ENCODE measurements at regions not wholly inside any gene's neighbourhood (a gene's known extent, or its start where the extent isn't known, plus 50 kb on each side); places are given as distances from the start of the nearest gene placed in this dataset.

- FAIRE-seq (peak; percentile 93), DNase-seq (ENCODE audit: extremely low spot score, insufficient read length, low read depth) (no peak)
These were observed 128.4 kb downstream of the DAD1 start for GRCh38 chr14:22460461-22461195.

DNA sequence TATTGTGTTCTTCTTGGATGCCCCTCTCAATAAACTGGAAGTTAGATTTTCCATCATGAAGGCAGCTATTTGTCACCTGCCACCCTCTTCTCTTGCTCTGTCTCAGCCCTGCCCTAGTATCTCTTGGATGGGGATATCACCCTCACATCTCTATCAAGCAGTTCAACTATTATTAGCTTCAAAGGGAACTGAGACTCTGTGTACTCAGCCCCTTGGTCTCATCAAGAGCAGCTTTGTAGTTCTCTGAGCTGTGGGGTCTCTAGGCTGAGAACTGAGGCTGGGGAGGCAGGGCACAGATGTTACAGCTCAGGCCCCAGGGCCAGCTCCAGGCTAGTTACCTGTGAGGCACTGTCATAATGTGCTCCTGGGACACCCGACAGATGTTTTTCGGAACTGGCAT lies 130.3 kb downstream of the DAD1 start:
- DNase-seq (ENCODE audit: extremely low spot score, insufficient read length, low read depth) (no peak), FAIRE-seq (no peak)

- no peak for DNase-seq (ENCODE audit: extremely low spot score, insufficient read length, low read depth)
- FAIRE-seq, result no peak
These were observed 131.9 kb downstream of the DAD1 start for GRCh38 chr14:22456998-22457594.

DNA sequence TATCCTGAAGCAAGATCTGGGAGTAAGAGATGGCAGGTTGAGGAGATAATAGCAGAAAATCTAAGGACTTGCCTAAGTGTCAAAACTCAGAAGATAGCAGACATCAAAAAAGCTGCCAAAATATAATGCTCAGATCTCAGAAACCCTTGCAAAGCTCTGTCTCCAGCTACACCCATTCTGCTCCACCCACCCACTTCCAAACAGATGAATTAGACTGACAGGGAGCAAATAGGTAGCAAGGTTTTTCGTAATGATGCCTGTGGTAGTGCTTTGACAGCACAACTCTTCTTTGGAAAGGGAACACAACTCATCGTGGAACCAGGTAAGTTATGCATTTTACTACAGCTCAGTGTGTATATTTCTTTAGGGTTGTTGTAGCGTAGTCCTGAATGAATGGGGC lies 132.6 kb downstream of the DAD1 start:
- no peak for FAIRE-seq
- no peak for DNase-seq (ENCODE audit: extremely low spot score, insufficient read length, low read depth)

DNA sequence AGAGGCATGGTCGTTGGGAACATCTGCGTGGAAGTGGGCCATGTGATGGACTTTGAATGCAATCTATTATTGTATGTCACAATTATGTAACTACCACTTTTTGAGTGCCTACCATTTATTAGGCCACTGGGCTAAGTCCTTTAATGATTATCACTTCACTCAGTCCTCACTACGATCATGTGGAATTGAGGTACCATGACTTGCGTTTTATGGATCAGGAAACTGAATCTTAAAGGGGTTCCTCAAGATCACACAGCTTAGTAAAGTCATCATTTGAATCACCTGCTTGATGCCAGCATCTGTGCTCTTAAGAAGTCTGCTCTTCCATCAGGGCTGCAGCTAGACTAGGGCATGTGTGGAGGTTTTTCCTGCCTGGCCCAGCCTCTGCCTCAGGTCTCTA lies 136.7 kb downstream of the DAD1 start:
- FAIRE-seq (peak; percentile 29), DNase-seq (ENCODE audit: extremely low spot score, insufficient read length, low read depth) (no peak)

DNA sequence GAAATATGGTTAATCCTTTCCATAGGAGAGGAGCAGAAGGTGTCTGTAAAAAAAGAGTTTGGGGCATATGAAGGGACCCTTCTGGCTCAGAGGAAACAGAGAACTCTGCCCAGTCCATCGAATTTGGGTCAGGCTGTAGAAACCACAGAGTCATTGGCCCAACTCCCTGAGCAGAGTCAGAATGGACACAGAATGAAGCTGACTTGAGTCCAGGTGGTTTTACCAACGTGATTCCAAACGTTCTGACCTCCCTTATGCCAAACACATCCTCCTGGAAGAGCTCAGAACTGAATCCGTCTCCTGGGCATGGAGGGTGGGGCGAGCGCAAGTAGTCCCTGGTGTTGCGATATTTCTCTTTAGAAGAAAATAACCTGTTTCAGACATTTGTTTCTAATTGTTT lies 138.8 kb downstream of the DAD1 start:
- FAIRE-seq (no peak), DNase-seq (ENCODE audit: extremely low spot score, insufficient read length, low read depth) (no peak)

DNA sequence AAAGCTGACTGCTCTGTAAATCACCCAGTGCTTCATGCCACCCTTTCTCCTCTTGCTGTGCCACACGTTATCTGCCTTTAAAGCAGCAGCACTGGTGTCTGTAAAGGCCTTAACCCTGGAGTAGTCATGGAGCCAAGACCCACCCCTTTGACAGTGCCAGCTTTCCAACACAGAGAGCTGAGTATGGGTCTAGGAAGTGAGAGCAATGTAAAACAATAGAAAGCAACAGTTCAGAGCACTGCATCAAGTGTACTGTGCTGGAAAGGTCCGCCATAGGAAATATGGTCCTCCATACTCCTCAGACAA lies 139.5 kb downstream of the DAD1 start:
- DNase-seq (ENCODE audit: extremely low spot score, insufficient read length, low read depth) (no peak), FAIRE-seq (no peak)

- DNase-seq (ENCODE audit: extremely low spot score, insufficient read length, low read depth) (no peak), FAIRE-seq (no peak)
These were observed 140.0 kb downstream of the DAD1 start for GRCh38 chr14:22448905-22449599.

- peak; percentile 80 for FAIRE-seq
- no peak for DNase-seq (ENCODE audit: extremely low spot score, insufficient read length, low read depth)
These were observed 140.8 kb downstream of the DAD1 start for GRCh38 chr14:22448035-22448904.

DNA sequence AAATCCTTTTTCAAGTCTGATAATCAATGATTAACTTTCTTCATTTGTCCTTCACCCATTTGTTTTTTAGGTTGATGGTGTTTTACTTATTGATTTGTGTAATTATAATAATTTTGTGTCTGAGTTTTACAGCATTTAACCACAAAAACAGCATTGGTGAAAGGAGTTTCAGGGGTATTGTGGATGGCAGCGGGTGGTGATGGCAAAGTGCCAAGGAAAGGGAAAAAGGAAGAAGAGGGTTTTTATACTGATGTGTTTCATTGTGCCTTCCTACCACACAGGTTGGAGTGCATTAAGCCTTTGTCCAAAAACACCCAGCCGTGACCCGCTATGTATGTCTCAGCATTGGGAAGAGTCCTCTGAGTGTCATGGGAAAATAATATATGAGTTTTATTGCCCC lies 150.3 kb downstream of the DAD1 start:
- FAIRE-seq, result no peak
- DNase-seq (ENCODE audit: extremely low spot score, insufficient read length, low read depth), result no peak

GRCh38 chr14:22434901-22435550 lies 154.0 kb downstream of the DAD1 start:
- DNase-seq (ENCODE audit: extremely low spot score, insufficient read length, low read depth), result no peak
- FAIRE-seq, result no peak

DNA sequence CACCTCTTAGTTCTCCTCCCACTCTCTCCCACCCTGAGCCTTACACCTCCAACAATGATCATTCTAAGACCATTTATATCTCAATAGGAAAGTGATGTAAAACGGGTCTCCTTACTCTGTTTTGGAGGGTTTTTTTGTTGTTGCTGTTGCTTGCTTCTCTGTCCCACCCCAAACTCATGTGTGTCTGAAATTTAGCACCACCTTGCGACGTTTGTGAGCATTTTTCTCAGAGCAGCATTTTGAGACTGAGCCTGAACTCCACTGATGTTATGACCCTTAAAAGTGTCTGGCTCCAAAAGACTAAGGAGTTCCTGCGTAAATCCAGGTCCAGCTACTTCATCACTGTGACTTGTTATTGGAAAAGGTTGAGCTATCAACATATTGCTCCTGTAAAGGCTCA lies 155.0 kb downstream of the DAD1 start:
- DNase-seq (ENCODE audit: extremely low spot score, insufficient read length, low read depth) (no peak), FAIRE-seq (no peak)

DNA sequence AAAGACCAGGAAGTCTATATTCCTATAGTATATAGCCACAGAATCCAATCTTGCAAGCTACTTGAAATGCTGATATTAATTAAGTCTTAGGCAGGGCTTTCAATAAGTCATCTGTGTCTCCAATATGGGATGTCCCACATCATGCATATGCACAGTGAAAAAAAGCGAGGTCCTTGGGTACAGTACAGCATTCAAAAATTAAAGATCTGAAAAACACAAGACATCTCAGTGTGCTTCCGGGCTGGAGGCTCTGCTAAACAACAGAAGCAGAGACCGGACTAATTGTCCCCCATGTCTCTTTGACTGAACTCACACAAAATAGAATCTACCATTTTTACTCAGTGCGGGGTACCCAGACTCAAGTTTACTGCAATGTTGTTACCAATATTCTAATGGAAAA lies 156.0 kb downstream of the DAD1 start:
- FAIRE-seq (peak; percentile 31), DNase-seq (ENCODE audit: extremely low spot score, insufficient read length, low read depth) (no peak)

DNA sequence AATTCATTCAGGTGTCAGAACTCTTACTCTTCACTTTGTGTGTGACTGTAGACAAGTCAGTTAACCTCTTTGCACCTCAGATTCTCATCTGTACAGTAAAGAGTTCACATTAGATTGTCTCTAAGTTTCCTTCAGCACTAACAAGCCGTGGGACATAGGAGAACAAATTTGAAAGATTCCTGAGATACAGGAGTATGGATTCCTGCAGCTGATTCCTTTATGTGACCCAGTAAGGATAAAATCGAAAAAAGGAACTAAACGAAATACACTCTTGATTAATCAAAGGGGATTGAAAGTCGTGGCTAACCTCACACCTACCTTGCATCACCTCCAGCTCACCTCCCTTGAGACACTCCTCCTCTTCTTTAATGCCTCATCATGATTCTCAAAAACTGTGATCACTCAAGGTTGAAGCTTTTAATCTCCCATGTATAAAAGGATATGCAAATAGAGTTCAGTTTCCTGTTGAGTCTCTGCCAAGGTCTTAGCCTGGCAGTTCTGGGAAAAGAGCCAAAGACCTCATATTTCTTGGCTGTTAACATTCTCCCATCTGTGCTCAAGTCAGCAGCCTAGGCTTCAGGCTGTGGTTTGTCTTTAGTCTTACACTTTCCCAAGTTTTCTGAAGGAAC lies 156.6 kb downstream of the DAD1 start:
- DNase-seq (ENCODE audit: extremely low spot score, insufficient read length, low read depth), result no peak
- peak; percentile 80 for FAIRE-seq

- no peak for DNase-seq (ENCODE audit: extremely low spot score, insufficient read length, low read depth)
- FAIRE-seq, result no peak
These were observed 159.3 kb downstream of the DAD1 start for GRCh38 chr14:22429546-22430294.

DNA sequence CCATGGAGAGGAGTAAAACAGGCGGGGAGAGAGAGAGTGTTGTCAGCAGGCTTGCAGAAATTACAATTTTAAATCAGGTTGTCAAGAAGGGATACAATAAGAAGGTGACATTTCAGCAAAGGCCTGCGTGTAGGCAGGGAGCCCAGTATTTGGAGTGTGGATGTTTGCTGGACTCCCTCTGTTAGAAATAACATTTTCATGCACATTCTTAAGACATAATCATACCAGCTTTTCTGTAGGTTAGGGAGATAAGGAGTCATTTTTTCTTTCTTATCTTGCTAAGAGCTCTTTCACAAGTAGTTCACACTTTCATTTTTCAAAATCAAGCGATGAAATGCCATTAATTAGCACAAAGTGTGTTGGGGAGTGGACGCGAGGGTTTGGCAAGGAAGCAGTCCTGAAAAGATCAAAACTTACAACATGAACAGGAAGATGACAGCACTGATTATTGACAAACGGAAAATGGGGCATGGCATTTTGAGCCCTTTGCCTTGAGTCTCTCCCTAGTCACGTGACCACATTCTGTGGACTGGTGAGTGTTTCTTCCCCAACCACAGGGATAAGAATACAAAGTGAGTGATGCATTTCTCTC lies 160.2 kb downstream of the DAD1 start:
- FAIRE-seq, result no peak
- no peak for DNase-seq (ENCODE audit: extremely low spot score, insufficient read length, low read depth)

GRCh38 chr14:22427771-22428231 lies 161.2 kb downstream of the DAD1 start:
- FAIRE-seq (no peak), DNase-seq (ENCODE audit: extremely low spot score, insufficient read length, low read depth) (no peak)

DNA sequence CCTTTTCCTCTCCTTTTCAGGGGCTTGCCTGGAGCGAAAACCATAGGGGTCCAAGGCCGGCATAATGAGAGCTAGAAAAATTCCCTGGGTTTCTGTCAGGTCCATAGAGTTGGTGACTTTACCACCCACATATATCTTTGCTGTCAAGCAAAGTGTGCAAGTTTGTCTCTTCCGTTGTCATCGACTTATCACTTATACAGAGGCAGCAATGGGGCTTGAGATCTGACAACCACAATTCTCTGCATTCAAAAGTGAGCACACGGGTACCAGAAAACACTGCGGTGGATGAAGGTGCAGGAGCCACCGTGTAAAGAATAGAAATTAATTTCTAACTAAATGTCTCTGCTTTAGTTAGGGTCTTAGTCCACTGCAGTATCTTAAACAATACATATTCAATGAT lies 162.3 kb downstream of the DAD1 start:
- FAIRE-seq, result no peak

DNA sequence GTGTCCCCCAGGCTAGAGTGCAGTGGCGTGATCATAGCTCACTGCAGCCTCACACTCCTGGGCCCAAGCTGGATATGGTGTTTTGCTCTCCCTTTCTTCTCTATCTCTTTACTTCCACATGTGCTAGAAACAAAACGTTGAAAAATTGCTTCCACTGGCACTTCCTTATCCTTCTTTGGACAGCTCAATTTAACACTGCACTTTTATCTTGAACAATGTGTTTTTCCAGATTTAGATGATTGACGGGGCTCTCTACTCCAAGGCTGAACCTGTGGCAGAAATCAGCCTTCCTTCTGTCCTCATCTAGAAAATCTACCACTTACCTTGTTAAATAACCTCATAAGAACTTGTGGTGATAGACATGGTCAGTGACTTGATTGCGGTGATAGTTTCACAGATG lies 165.1 kb downstream of the DAD1 start:
- DNase-seq (ENCODE audit: extremely low spot score, insufficient read length, low read depth) (no peak), FAIRE-seq (no peak)

More for the DNA sequence above, 162.3 kb downstream of the DAD1 start:
- DNase-seq (ENCODE audit: extremely low spot score, insufficient read length, low read depth), result no peak
